Cerebellar cortex (tissue), 1 donor: ENCODE measurements at regions not wholly inside any gene's neighbourhood (a gene's known extent, or its start where the extent isn't known, plus 50 kb on each side); places are given as distances from the start of the nearest gene placed in this dataset.
"Not testable (repeated sequence)": the region's sequence is repeated elsewhere in the genome, so short reads cannot be mapped to it uniquely, and the experiment has no call there.

Source experiments
- DNase-seq: peaks from one replicate; pipeline ENCODE4 v3.0.0-alpha.2; 2015; ENCODE audit warnings: low spot score

DNA sequence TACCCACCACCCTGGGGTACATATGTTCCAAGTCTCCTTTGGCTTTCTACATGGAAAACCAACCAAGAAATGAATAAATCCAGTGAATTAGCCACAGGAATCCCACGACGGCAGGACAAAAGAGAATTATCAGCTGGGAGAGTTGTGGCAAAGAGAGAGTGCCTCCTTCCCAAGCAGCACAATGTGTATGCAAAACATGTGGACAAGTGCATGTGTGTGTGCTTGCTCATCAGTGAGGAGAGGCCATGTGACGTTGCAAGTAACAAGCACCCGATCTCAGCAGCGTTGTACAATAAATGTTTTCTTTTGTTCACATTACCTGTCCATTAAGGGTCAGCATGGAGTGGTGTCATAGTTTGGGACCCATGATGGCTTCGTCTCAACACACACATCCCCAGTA lies 50.0 kb upstream of the EMX2 start:
- DNase-seq: no peak

DNA sequence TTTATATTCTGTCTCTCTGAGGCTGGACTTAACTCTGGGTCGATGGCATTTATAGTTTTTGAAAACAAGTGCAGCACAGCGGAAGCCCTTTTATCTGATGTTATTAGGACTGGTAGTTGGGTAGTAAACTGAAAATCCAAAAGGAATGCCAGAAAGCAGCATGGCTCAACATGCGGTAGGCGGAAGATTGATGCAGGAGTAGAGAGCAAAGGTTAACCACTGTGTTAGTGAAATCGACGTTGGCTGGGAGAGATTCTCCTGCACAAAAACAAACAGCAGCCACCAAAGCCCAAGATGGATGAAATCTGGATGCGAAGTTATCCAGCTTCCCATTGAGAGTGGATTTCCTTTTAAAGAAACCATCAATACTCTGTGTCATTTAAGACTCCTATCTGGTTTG lies 54.5 kb upstream of the EMX2 start:
- no peak for DNase-seq

DNA sequence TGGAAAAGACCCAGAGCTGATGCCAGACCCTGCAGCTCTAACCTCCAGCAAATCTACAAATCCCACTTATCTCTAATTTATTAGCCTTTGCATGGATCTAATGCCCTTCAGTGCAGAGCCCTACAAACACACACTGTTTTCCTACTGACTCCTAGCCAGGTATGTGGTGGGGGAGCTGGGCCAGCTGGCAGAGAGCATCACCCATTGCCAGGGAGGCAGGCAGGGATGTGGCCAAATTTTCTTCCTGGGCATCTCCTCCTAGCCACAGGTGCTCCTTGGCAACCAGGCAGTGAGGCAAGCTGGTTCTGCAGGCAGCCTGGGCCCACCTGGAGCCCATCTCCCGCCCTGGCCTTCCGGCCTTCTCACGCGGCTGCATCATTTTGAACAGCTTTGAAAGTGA lies 55.9 kb upstream of the EMX2 start:
- DNase-seq: peak; percentile 92

DNA sequence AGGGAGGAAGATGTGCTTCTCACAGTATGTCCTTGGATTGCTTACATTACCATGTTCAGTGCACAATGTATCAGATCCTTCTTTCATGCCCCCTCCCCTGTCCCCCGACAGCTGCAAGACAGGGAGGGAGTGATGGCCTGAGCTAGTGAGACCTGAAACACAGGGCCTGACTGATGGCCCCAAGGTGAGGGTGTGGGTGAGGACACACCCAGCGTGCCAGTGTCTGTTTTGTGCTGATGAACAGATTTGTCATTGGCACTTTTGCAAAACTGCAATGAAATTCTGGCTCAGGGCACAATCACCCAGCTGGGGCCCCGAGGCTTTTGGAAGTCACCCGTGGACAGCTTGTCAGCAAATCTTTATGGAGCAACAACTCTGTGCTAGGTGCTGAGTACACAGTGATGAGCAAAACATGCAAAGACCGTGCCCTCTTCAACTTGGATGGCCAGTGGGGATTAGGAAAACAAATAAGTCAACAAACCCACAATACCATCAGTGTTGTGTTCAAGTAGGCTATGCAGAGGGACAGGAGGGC lies 59.4 kb upstream of the EMX2 start:
- peak; percentile 64 for DNase-seq

DNA sequence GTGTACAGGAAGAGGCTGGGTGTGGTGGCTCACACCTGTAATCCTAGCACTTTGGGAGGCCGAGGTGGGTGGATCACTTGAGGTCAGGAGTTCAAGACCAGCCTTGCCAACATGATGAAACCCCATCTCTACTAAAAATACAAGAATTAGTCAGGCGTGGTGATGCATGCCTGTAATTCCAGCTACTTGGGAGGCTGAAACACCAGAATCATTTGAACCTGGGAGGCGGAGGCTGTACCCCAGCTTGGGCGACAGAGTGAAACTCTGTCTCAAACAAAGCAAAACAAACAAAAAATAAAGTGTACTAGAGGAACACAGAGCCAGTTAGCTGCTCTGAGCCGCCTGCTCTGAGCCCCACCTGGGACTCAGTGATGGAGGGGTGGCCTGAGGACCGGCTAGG lies 61.5 kb upstream of the EMX2 start:
- DNase-seq: not testable (repeated sequence)

DNA sequence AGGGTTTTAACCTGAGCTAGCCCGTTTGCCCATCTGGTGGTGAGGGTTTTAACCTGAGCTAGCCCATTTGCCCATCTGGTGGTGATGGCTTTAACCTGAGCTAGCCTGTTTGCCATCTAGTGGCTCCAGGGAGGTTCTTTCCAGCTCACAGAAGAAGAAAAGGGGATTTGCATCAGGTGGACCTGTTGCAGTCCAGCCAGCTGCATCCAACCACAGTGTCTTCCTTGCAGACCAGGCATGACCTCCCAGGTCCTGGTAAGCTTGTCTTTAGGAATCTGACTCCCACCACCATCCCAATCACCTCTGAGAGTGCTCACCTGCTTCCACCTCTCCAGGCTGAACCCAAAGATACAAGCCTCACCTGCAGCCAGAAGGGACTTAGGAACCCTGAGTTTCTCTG lies 62.4 kb upstream of the EMX2 start:
- no peak for DNase-seq

DNA sequence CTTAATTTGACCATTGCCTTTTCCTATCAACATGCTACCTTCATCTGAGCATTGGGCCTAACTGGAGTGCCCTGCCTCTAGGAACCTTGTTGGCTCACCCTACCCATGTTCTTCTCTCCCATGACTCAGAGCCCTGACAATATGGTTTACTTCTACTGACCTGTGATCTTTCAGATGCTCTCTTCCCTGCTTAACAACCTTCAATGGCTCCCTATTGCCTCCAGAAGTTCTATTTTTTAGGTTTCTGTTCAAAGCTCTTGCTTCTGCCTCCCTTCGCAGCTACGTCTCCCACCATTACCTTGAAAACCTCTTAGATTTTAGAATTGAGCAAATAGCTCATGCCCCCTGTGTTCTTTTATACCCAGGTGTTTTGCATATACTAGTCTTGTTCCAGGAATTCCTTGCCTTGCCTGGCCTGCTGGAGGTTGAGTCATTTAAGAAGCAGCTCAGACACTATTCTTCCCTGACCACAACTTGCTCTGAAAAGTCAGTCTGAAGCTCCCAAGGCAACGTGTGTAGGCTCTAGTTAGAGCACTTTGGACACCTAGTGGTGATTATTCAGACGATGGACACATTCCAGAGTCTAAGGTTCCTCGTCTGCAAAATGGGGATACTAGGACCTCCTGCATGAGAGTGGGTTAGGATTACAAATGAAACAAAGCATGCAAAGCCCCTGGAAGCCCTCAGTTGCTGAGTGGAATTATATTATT lies 64.4 kb upstream of the EMX2 start:
- no peak for DNase-seq

DNA sequence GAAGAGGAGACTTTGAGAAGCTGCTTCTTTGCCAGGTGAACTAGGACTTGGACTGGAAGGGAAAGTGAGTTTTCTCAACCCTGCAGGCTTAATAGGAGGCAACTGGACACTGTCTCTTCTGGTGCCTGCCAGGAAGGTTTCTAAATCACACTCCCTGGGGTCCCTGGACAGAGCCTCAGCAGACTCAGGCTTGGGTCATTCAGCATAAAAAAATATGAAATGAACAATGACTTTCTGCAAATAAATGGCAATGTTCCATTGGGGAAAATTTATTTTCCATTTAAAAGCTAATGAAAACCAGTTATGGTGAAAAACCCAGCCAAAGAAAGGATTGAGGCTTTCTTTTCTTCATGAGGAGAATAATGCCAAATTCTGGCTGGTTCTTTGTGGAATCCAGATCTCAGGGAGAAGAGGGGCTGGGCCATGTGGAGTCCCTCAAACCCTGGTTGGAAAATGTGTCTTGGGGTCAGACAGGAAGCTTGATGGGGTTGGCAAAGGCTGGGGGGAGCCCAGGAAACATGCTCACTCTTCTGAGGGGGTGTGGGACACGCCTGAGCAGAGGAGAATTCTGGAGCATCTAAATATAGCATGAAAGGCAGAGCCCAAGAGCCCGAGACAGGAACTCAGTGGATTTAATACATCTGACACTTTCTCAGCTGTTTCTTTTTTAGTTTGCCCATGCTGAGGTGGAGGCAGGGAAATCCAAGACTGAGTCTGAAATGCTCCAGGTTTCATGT lies 65.2 kb upstream of the EMX2 start:
- no peak for DNase-seq

DNA sequence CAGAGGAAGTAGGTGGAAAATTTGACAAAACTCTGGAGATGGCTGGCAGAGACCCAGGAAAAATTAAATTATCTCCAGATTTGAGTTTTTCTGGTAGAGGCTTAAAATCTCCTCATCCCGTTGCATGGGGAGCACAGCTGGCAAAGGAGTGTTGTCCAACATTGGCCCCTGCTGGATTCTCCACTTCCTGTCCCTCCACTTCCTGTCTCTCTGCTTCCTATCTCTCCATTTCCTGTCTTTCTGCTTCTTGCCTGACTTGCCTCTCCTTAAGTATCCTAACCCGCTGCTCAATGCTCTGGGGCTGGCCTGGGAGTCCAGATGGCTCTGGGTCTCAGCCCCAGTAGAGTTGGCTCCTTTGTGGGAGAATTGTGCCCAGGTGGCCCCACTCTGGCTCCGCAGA lies 65.8 kb upstream of the EMX2 start:
- no peak for DNase-seq

DNA sequence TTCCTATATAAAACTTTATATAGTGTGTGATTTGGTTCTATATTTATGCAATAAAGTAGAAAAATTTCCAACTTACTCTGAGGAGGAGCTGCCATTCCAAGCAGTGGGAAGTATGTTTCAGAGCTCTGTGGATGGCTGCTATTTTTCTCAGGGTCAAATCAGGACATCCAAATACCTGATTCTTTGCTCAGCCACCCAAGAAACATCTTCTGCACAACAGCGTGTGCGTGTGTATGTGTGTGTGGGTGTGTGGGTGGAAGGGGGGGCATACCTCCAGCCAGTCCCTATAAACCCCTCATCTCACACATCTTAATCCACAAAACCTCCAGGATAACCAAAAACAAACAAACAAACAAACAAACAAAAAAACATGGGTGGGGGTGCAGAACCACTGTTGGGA lies 66.3 kb upstream of the EMX2 start:
- no peak for DNase-seq

DNA sequence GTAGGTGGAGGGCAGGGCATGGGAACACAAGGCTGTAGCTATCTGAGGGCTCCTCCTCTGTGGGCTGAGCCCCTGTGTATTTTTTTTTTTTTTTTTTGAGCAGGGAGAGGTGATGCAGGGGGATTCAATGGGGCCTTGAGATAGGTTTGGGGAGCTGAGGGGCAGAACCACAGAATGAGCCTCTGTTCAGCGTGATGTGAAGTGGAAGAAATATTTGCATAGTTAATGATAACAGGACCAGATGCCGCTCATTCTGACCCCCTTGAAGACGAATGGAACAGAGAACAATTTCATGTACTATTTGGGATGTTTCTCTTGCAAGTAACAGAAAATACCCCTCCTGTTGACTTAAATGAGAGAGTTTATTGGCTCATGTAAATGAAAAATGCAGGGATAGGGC lies 69.7 kb upstream of the EMX2 start:
- DNase-seq: no peak

DNA sequence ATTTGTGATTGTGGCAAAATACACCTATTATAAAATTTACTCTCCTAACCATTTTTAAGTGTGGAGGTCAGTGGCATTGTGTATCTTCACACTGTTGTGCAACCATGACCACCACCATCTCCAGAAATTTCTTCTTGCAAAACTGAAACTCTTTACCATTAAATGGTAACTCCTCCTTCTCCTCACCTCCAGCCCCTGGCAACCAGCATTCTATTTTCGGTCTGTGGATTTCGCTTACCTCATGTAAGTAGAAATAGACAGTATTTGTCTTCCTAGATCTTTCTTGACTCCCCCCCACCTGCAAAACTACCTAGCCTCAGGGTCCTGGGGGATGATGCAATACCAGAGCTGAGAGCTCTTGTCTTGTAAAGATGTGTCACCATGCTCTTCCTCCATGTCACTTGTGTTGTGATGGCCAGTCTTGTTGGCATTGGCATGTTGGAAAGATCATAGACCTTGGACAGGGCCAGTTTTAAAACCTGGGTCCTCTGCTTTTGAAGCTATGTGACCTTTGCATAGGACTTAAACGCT lies 71.1 kb upstream of the EMX2 start:
- no peak for DNase-seq

DNA sequence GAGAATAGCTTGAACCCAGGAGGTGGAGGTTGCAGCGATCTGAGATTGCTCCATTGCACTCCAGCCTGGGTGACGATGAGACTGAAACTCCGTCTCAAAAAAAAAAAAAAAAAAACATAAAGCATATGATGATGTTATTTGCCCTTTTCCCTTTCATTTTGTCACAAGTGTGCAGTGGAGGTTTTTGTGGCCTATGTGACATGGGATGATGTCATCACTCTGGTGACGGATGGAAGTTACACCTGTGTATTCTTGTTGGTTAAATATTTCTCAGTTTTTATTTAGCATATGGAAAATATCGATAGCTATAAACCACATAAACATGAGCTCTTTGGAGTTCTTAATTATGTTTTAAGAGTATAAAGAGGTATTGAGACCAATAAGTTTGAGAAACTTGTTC lies 71.8 kb upstream of the EMX2 start:
- DNase-seq: no peak

DNA sequence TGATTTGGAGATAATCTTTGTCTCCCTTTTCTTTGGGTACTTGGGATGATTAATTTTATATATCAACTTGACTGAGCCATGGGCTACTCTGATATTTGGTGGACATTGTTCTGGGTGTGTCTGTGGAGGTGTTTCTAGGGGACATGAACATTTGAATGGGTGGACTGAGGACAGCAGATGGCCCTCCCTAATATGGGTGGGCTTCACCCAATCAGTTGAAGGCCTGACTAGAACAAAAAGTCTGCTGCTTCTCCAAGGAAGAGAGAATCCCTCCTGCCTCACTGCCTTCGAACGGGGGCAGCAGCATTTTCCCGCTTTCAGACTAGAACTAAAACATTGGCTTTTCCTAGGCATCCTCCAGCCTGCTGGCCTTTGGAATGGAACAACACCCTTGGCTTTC lies 73.9 kb upstream of the EMX2 start:
- no peak for DNase-seq

DNA sequence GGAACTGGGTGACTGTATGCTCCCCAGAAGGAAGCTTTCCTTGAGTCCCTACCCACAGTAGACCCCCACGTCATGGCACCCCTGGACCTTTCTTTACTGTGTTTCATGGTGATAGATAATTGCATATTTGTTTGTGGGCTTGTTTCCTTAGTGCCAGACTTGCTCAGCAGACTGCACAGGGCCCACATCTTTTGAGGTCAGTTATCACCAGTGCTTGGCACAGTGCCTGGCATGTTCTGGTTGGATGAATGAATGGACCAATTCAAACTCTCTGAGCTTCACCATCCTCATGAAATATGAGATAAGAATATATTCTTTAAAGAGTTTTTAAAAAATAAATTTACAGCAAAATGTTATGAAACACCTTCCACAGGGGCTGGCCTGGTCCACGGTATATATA lies 78.4 kb upstream of the EMX2 start:
- DNase-seq: peak; percentile 66

DNA sequence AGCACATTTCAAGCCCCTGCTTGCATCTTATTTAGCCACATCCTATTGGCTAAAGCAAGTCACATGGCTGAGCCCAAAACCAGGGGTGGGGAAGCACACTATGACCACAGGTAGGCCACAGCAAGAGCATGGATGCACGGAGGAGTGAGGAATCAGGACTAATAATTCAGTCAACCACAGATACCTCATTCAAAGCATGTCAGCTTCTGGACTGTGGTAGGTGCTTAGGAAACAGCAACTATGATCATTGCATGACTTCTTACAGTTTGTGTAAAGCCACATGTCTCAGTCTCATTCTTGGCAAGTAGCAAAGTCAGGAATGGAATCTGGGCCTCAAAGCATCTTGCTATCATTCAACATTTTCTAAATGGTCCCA lies 79.0 kb upstream of the EMX2 start:
- DNase-seq: no peak

DNA sequence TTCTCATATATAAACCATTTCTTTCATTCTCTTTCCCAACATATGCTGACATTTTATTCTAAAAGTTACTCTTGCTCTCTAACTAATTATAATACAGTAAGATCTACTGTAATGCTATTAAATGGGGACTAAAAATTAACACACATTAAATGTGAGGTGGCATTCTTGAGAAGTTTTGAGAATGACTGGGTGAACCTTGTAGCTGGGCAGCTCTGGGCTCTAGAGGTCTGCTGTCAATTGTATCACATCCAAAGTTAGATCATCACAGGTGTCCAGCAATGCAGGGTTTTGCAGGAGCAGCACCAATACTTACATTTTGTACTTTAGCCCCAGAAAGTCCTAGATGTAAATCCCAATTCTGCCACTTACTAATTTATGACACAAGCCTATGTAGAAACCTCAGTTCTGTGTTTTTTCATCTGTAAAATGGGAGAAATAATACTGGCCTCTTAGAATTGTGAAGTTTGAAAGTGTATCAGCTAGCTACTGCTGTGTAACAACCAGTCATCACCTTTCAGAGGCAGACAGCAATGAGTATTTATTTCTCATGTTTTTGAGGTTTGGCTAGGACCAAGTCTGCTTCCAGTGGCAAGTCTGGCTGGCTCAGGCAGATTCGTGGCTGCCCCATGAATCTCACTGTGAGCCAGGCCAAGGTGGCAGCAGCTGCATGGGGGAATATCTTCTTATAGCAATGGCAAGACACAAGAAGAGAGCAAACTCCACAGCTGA lies 79.6 kb upstream of the EMX2 start:
- no peak for DNase-seq

DNA sequence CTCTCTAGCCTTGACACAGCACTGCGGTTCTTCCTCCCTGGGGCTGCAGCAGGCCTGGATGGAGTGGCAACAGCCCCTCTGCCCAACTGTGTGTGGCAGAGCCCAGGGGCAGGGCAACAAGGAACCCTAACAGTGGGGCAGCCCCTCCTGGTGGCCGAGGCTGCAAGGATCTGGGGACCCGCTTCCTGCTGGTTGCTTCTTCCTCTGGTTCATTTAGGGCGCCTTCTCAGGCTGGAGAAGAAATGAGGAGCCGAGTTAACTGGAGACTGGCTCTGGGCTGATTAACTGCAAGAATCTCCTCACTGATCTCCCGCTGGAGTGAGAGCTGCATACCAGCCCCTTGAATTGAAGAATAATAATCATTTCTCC lies 80.1 kb upstream of the EMX2 start:
- no peak for DNase-seq

DNA sequence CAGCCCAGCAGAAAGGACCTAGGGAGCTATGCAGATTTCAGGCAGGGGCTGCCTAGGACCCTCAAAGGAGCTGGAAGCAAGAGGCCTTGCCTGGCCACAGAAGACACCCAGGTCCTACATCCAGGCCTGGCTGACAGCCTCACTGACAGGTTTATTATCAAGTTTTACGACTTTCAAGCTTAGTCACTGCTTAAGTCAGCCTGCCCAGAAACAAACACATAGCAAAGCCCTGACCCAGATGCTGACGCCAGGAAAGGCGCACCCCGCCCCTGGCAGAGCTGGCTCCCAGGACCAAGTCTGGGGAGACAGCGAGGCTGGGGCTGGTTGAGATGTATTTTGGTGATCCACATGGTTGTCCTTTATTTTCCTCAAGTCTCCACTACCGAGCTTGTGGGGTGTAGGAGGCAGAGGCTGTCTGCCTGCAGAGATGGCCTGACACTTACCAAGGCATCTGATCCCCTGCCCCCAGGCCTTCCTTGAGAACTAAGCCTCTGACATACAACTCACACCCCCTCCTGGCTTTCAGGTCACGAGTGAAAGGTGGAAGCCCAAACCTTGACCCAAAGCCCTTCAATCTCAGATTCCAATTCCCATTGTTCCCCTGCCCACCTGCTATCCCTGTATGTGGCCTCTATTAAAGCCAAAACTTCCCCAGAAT lies 80.7 kb upstream of the EMX2 start:
- no peak for DNase-seq

DNA sequence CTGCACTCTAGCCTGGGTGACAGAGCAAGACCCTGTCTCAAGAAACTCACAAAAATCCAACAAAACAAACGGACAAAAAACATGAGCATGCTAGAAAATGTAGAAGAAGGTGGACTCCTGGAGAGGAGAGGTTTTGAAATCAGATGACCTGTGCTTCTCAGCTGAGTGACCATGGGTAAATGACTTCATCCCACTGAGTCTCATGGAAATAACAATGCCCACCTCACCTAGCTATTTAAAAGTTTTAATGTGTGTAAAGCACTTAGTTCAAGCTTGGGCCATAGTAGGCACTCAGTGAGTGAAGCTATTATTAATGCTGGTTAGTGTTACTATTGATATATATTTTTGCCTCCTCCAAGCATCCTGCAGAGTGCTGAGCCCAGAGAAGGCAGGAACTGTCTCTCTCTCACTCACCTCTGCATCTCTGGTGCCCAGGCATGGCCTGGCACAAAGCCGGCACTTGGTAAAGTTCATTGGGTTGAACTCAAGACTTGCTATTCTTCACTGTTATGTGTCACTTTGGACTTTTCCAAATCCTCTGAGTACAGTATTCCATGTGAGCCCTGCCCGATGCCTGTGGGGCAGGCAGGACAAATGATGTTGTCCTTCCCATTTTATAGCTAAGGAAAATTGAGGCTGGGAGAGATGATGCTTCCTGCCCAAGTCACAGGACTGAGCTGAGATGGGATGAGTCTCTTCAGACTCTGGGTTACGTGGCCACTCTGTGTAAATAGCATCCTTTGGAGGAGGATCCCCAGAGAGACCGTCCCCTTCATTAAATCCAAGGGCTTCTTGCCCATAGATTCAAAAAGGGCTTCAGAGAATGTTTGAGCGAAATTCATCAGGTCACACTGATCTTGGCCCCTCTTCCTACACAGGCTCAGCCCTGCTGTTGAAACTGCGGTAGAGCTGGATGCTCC lies 81.4 kb upstream of the EMX2 start:
- no peak for DNase-seq

DNA sequence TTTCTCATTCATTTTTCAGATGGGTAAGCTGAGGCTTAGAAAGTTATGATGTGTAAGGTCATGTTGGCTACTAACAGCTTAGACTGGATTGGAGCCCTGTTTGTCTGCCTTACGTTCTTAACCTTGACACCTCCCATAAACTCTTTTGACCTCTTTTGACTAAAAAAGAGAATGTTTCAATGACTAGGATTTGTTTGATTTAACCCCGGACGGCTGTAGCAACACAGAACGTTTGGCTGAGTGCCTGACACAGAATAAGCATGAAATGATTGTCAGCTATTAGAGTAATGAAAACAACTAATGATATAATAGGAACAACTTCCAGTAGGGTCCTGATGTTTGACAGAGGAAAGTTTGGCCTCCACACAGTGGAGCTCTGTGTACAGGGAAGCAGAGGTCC lies 83.3 kb upstream of the PDZD8 start:
- DNase-seq: no peak
